ENCODE measurements at regions not wholly inside any gene's neighbourhood (a gene's known extent, or its start where the extent isn't known, plus 50 kb on each side); places are given as distances from the start of the nearest gene placed in this dataset.

DNA sequence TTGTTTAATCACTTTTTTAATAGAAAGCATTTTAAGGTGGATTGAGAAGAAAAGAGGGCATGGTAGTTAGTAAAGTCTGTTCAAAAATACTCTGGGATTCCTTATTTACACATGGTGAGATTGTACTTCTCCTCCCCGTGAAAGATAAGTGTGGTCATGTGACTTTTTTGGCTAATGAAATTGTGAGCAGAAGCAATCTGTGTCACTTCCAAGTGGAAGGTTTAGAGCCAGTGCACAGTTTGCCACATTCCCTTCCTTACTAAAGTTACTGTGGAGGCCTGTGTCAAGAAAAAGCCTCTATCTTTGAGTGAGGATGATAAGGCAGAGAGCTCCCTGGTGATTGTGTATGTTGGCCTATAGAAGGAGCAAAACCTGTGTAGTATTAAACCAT lies 471.3 kb downstream of the OMA1 start:
- TF ChIP-seq, protein P1, sequence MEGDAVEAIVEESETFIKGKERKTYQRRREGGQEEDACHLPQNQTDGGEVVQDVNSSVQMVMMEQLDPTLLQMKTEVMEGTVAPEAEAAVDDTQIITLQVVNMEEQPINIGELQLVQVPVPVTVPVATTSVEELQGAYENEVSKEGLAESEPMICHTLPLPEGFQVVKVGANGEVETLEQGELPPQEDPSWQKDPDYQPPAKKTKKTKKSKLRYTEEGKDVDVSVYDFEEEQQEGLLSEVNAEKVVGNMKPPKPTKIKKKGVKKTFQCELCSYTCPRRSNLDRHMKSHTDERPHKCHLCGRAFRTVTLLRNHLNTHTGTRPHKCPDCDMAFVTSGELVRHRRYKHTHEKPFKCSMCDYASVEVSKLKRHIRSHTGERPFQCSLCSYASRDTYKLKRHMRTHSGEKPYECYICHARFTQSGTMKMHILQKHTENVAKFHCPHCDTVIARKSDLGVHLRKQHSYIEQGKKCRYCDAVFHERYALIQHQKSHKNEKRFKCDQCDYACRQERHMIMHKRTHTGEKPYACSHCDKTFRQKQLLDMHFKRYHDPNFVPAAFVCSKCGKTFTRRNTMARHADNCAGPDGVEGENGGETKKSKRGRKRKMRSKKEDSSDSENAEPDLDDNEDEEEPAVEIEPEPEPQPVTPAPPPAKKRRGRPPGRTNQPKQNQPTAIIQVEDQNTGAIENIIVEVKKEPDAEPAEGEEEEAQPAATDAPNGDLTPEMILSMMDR (IDR thresholded peaks at IDR 0.05; ENCODE audit: control insufficient read depth, extremely low read depth, insufficient read depth) = no peak
- DNase-seq (ENCODE audit: low read depth) = no peak
- no peak overlapping the region for H3K4me3 ChIP-seq (ENCODE audit: low read depth, low read length)

DNA sequence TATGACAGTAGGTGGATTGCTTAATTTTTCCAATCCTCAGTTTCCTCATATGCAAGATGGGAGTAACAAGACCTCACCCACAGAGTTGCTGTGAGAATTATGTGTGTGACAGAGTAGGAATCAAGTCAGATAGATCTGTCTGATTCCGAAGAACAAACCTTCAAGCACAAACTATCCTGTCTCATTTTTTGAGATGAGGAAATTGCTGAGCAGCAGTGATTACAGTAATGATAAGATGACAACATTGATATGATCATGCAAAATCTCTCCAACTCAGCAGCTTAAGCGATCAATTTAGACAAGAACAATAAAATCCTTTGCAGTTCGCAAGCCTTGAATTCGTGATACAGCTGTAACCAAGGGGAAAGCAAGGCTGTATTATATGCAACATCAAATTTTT lies 474.1 kb downstream of the OMA1 start:
- no peak for DNase-seq (ENCODE audit: low read depth)
- H3K4me3 ChIP-seq (ENCODE audit: low read depth, low read length) = no peak overlapping the region
- TF ChIP-seq, protein P1 (IDR thresholded peaks at IDR 0.05; ENCODE audit: control insufficient read depth, extremely low read depth, insufficient read depth) = no peak

DNA sequence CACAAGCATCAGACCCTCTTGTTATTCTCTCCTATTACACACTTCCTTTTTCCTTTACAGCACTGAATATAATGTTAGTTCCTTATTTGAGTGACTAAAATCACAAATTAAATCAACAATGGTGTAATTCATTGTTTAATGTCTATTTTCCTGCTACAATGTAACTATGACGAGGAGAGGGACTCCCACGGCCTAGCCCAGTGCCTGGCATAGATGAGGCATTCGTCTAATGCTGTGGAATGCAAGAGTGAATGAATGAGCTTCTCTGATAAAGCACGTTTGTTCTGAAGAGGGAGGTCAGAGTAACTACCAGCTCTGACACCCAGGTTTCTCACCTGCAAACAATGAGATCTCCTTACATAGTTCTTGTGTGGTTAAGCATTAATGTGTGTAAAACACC lies 479.4 kb downstream of the OMA1 start:
- TF ChIP-seq, protein P1 (IDR thresholded peaks at IDR 0.05; ENCODE audit: control insufficient read depth, extremely low read depth, insufficient read depth) = no peak
- no peak overlapping the region for H3K4me3 ChIP-seq (ENCODE audit: low read depth, low read length)
- no peak for DNase-seq (ENCODE audit: low read depth)

DNA sequence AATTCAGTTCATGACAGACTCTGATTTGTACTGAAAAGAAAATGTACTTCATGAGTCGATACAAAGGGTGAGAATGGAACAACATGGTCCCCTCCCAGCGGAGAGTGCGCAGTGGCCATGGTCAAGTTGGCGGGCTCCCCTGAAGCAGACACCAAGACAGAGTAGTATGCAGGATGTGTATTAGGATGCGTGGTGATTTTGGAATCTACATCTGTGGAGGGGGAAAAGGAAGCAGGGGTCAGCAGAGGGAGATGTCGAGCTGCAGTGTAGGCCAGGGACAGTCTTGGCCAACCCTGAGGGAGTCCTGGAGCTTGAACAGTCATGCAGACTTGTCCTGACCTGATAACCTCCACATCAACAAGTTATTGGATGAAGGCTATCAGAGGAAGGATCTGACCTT lies 481.0 kb downstream of the OMA1 start:
- H3K4me3 ChIP-seq (ENCODE audit: low read depth, low read length) = no peak overlapping the region
- DNase-seq (ENCODE audit: low read depth) = no peak
- TF ChIP-seq, protein P1 (IDR thresholded peaks at IDR 0.05; ENCODE audit: control insufficient read depth, extremely low read depth, insufficient read depth) = peak; percentile 44

DNA sequence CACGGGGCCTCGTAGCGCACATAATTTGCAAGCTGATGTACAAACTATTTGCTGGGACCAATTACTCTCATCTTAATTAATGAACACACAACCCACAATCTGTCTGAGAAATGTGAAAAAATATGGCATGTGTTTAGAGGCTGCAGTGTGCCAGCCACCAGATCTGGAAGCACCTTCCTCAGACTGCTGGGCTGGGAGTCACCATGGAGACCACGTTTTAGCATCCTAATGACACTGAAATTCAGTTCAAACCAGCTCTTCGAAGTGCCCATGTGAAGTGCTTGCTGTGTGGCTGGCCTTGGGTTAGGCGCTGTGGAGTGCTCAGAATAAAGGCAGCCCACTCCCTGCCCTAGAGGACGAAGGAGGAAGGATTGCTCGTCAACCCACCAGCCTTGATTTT lies 482.4 kb downstream of the OMA1 start:
- no peak overlapping the region for H3K4me3 ChIP-seq (ENCODE audit: low read depth, low read length)
- DNase-seq (ENCODE audit: low read depth) = no peak
- TF ChIP-seq, protein P1 (IDR thresholded peaks at IDR 0.05; ENCODE audit: control insufficient read depth, extremely low read depth, insufficient read depth) = no peak

DNA sequence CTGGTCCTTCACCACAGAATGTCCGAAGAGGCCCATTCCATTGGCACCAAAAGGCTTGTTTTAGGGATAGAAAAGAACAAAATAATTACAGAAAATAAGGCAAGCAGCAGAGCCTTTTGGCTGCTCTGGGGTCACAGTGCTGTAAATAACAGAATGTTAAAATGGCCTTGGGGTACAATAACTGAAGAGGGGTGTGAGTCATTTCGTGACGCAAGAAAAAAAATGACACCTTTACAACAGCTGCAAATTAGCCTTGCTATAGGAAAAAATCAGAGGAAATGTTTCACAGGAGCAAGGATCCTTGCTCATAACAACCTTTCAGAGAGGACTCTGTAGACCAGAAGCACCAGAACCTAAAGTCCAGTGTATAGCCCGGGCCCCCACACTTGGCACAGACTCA lies 483.4 kb downstream of the OMA1 start:
- TF ChIP-seq, protein P1 (IDR thresholded peaks at IDR 0.05; ENCODE audit: control insufficient read depth, extremely low read depth, insufficient read depth) = no peak
- no peak overlapping the region for H3K4me3 ChIP-seq (ENCODE audit: low read depth, low read length)
- DNase-seq (ENCODE audit: low read depth) = no peak

DNA sequence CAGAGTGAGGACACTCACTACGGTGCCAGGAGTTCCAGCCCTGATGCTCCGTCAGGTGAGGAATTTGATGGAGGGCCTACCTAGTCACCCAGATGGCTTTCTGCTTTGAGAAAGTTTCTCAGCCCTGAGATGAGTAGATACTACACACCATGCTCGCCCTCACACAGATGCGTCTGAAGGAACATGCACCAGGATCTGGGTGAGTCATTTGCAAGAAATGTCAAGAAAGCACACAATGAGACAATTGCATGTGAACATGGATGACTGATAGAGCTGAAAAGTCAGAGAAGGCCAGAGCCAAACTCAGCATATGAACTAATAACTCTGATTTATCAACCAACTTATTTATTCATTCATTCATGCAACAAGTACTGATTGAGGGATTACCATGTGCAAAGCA lies 483.9 kb downstream of the OMA1 start:
- TF ChIP-seq, protein P1 (IDR thresholded peaks at IDR 0.05; ENCODE audit: control insufficient read depth, extremely low read depth, insufficient read depth) = no peak
- no peak overlapping the region for H3K4me3 ChIP-seq (ENCODE audit: low read depth, low read length)
- DNase-seq (ENCODE audit: low read depth) = no peak

Measured in LNCaP clone FGC (cell line).